ENCODE measurements at regions not wholly inside any gene's neighbourhood (a gene's known extent, or its start where the extent isn't known, plus 50 kb on each side); places are given as distances from the start of the nearest gene placed in this dataset.

DNA sequence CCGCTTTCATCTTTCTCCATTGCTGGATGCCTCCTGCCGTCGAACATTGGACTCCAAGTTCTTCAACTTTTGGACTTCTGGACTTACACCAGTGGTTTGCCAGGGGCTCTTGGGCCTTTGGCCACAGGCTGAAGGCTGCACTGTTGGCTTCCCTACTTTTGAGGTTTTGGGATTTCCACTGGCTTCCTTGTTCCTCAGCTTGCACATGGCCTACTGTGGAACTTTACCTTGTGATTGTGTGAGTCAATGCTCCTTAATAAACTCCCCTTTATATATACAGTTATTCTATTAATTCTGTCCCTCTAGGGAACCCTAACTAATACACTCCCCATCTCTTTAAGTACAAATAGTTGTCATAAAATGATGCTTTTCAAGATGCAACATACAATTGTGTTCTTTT lies 595.3 kb downstream of the ARAP2 start:
- Mint-ChIP-seq H3K27me3 (no peaks in the 10 kb centered on the region), H3K9me3 (no peaks in the 10 kb centered on the region), H3K36me3 (ENCODE audit: insufficient read depth) (no peaks in the 10 kb centered on the region), H3K4me1 (no peaks in the 10 kb centered on the region), H3K27ac (ENCODE audit: low read depth) (no peak overlapping the region), H3K4me3 (no peak overlapping the region)
- DNase-seq (ENCODE audit: low spot score in 2 of 2) (no peak), ATAC-seq (replicated peaks; ENCODE audit: extremely low read depth, poor library complexity, severe bottlenecking) (no peak)

DNA sequence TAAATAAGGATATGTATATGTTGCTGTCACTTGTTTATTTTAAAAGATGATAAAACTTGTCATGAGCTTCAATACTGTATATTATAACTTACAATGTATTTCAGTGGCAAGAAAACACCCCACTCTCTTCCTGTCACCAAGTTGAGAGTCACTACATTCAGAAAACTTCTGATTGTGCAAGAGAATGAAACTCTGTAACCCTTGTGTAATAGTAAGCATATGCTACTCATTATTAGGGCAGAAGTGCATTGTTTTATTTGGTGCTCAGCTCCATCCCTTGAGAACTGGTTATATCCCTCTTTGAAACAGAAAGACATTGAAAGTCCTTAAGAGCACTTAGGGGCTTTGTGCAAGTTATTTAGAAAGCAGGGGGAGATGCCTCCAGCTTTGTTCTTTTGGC lies 594.5 kb downstream of the ARAP2 start:
- Mint-ChIP-seq H3K36me3 (ENCODE audit: insufficient read depth) (no peaks in the 10 kb centered on the region), H3K4me1 (no peaks in the 10 kb centered on the region), H3K27ac (ENCODE audit: low read depth) (no peak overlapping the region), H3K9me3 (no peaks in the 10 kb centered on the region), H3K27me3 (no peaks in the 10 kb centered on the region), H3K4me3 (no peak overlapping the region)
- no peak for DNase-seq (ENCODE audit: low spot score in 2 of 2)
- no peak for ATAC-seq (replicated peaks; ENCODE audit: extremely low read depth, poor library complexity, severe bottlenecking)

- ATAC-seq (replicated peaks; ENCODE audit: extremely low read depth, poor library complexity, severe bottlenecking) = no peak
- no peak overlapping the region for H3K4me3 Mint-ChIP-seq
- no peak for DNase-seq (ENCODE audit: low spot score in 2 of 2)
- H3K36me3 Mint-ChIP-seq (ENCODE audit: insufficient read depth) = no peaks in the 10 kb centered on the region
- no peaks in the 10 kb centered on the region for H3K27me3 Mint-ChIP-seq
- no peaks in the 10 kb centered on the region for H3K9me3 Mint-ChIP-seq
- H3K4me1 Mint-ChIP-seq = no peaks in the 10 kb centered on the region
- no peak overlapping the region for H3K27ac Mint-ChIP-seq (ENCODE audit: low read depth)
Observed at GRCh38 chr4:35652197-35652596, 592.1 kb downstream of the ARAP2 start.

- no peaks in the 10 kb centered on the region for H3K36me3 Mint-ChIP-seq (ENCODE audit: insufficient read depth)
- no peaks in the 10 kb centered on the region for H3K9me3 Mint-ChIP-seq
- H3K27me3 Mint-ChIP-seq = no peaks in the 10 kb centered on the region
- DNase-seq (ENCODE audit: low spot score in 2 of 2) (no peak), ATAC-seq (replicated peaks; ENCODE audit: extremely low read depth, poor library complexity, severe bottlenecking) (no peak)
- no peak overlapping the region for H3K4me3 Mint-ChIP-seq
- H3K27ac Mint-ChIP-seq (ENCODE audit: low read depth) = no peak overlapping the region
- H3K4me1 Mint-ChIP-seq = no peaks in the 10 kb centered on the region
Observed at GRCh38 chr4:35653451-35653850, 590.9 kb downstream of the ARAP2 start.

DNA sequence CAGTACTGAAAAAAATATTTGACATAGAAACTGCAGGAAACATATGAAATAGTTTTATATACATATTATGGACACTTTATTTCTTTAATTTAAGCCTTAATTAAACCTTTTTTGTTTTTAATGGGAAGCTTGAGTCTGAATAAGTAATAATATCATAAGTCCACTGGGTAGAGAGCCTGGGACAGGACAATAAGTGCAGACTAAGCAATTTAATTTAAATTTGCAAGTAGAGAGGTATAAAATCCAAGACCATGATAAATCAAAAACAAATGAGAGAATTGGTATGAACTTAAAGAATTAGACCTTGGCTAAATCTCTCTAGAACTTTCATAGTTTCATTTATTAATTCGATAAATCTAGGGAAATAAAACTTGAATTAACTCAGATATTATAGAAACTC lies 571.2 kb downstream of the ARAP2 start:
- DNase-seq (ENCODE audit: low spot score in 2 of 2) = no peak
- ATAC-seq (replicated peaks; ENCODE audit: extremely low read depth, poor library complexity, severe bottlenecking) = no peak
- Mint-ChIP-seq H3K4me3 (no peak overlapping the region), H3K36me3 (ENCODE audit: insufficient read depth) (no peaks in the 10 kb centered on the region), H3K27ac (ENCODE audit: low read depth) (no peak overlapping the region), H3K9me3 (no peaks in the 10 kb centered on the region), H3K4me1 (no peaks in the 10 kb centered on the region), H3K27me3 (no peaks in the 10 kb centered on the region)

GRCh38 chr4:35684755-35685154 lies 559.6 kb downstream of the ARAP2 start:
- Mint-ChIP-seq H3K36me3 (ENCODE audit: insufficient read depth) (no peaks in the 10 kb centered on the region), H3K27ac (ENCODE audit: low read depth) (no peak overlapping the region), H3K4me3 (no peak overlapping the region), H3K27me3 (no peaks in the 10 kb centered on the region), H3K4me1 (no peaks in the 10 kb centered on the region), H3K9me3 (peaks cover 4% of the 10 kb centered on the region)
- no peak for DNase-seq (ENCODE audit: low spot score in 2 of 2)
- ATAC-seq (replicated peaks; ENCODE audit: extremely low read depth, poor library complexity, severe bottlenecking) = no peak

DNA sequence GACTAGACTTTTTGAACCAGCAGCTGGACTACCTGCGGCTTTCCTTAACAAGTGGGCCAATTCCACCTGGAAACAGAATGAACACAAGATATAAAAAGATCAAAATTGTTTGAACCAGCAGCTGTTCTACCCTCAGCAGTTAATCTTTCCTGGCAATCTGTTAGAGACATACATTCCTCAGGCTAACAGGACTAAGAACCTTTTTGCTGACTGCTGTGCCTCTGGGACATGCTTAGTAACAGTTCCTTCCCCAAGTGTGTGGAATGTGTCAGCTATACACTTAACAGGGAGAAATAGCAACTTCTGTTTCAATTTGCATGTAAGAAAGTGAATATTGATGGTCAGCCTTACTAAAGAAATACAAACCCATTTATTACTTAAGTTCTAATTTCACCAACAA lies 554.4 kb downstream of the ARAP2 start:
- no peaks in the 10 kb centered on the region for H3K4me1 Mint-ChIP-seq
- no peaks in the 10 kb centered on the region for H3K27me3 Mint-ChIP-seq
- ATAC-seq (replicated peaks; ENCODE audit: extremely low read depth, poor library complexity, severe bottlenecking) (no peak), DNase-seq (ENCODE audit: low spot score in 2 of 2) (no peak)
- H3K27ac Mint-ChIP-seq (ENCODE audit: low read depth) = no peak overlapping the region
- no peaks in the 10 kb centered on the region for H3K36me3 Mint-ChIP-seq (ENCODE audit: insufficient read depth)
- H3K4me3 Mint-ChIP-seq = no peak overlapping the region
- H3K9me3 Mint-ChIP-seq = no peaks in the 10 kb centered on the region

- no peak for DNase-seq (ENCODE audit: low spot score in 2 of 2)
- no peak for ATAC-seq (replicated peaks; ENCODE audit: extremely low read depth, poor library complexity, severe bottlenecking)
- no peaks in the 10 kb centered on the region for H3K4me1 Mint-ChIP-seq
Observed at GRCh38 chr4:35690271-35690670, 554.0 kb downstream of the ARAP2 start.

DNA sequence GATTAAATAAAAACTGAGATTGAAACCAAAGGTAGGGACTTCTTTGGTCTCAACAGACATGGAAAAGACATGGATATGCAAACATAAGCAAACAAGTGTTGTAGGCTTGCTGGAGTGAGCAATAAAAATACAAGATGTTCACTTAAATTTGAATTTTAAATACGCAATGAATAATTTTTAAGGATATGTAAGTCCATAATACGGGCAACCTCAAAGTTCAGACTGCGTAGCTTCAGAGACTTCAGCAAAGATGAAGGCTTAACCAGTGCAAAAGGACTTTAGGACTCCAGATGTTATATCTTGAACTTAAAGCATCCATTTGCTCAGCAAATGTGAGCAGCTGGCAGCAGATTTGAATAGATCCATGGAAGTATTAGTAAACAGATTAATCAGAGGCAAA lies 549.3 kb downstream of the ARAP2 start:
- ATAC-seq (replicated peaks; ENCODE audit: extremely low read depth, poor library complexity, severe bottlenecking) (no peak), DNase-seq (ENCODE audit: low spot score in 2 of 2) (no peak)
- H3K27me3 Mint-ChIP-seq = no peaks in the 10 kb centered on the region
- H3K36me3 Mint-ChIP-seq (ENCODE audit: insufficient read depth) = no peaks in the 10 kb centered on the region
- no peaks in the 10 kb centered on the region for H3K4me1 Mint-ChIP-seq
- no peaks in the 10 kb centered on the region for H3K9me3 Mint-ChIP-seq
- no peak overlapping the region for H3K27ac Mint-ChIP-seq (ENCODE audit: low read depth)
- H3K4me3 Mint-ChIP-seq = no peak overlapping the region

More at GRCh38 chr4:35690271-35690670, 554.0 kb downstream of the ARAP2 start:
- Mint-ChIP-seq H3K36me3 (ENCODE audit: insufficient read depth) (no peaks in the 10 kb centered on the region), H3K4me3 (no peak overlapping the region), H3K27ac (ENCODE audit: low read depth) (no peak overlapping the region), H3K27me3 (no peaks in the 10 kb centered on the region), H3K9me3 (no peaks in the 10 kb centered on the region)

GRCh38 chr4:35695421-35695820 lies 548.9 kb downstream of the ARAP2 start:
- H3K4me3 Mint-ChIP-seq = no peak overlapping the region
- H3K4me1 Mint-ChIP-seq = no peaks in the 10 kb centered on the region
- ATAC-seq (replicated peaks; ENCODE audit: extremely low read depth, poor library complexity, severe bottlenecking) (no peak), DNase-seq (ENCODE audit: low spot score in 2 of 2) (no peak)
- no peaks in the 10 kb centered on the region for H3K27me3 Mint-ChIP-seq
- H3K36me3 Mint-ChIP-seq (ENCODE audit: insufficient read depth) = no peaks in the 10 kb centered on the region
- no peak overlapping the region for H3K27ac Mint-ChIP-seq (ENCODE audit: low read depth)
- no peaks in the 10 kb centered on the region for H3K9me3 Mint-ChIP-seq

DNA sequence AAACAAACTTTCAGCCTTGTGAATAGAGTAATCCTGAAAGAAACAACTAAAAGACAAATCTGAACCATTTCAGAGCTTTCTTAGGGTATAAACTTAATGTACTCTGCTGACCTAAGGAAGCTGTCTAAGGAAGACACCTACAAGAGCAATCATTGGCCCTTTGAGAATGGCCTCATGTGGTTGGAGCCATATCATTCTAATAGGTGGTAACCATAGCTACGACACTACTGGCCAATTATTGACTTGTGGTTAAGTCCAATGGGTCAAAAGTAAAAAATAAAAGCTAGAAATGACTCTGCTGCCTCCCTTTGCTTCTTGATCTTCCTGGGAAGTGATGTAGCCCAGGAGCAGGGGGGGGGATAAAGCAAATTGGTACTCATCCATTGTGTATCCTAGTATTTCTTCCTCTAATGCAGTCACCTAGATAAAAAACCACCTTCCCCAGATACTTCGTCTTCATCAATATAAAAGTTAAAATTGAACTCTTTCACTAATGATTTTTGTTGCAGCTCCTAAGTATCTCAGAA lies 547.0 kb downstream of the ARAP2 start:
- DNase-seq (ENCODE audit: low spot score in 2 of 2) (no peak), ATAC-seq (replicated peaks; ENCODE audit: extremely low read depth, poor library complexity, severe bottlenecking) (no peak)
- Mint-ChIP-seq H3K27ac (ENCODE audit: low read depth) (no peak overlapping the region), H3K9me3 (no peaks in the 10 kb centered on the region), H3K4me1 (no peaks in the 10 kb centered on the region), H3K36me3 (ENCODE audit: insufficient read depth) (no peaks in the 10 kb centered on the region), H3K4me3 (no peak overlapping the region), H3K27me3 (no peaks in the 10 kb centered on the region)

- Mint-ChIP-seq H3K4me1 (no peaks in the 10 kb centered on the region), H3K4me3 (no peak overlapping the region), H3K9me3 (no peaks in the 10 kb centered on the region), H3K27ac (ENCODE audit: low read depth) (no peak overlapping the region), H3K36me3 (ENCODE audit: insufficient read depth) (no peaks in the 10 kb centered on the region), H3K27me3 (no peaks in the 10 kb centered on the region)
- DNase-seq (ENCODE audit: low spot score in 2 of 2) (no peak), ATAC-seq (replicated peaks; ENCODE audit: extremely low read depth, poor library complexity, severe bottlenecking) (no peak)
Observed at GRCh38 chr4:35700663-35701062, 543.7 kb downstream of the ARAP2 start.

GRCh38 chr4:35709080-35709479 lies 535.2 kb downstream of the ARAP2 start:
- no peak for ATAC-seq (replicated peaks; ENCODE audit: extremely low read depth, poor library complexity, severe bottlenecking)
- Mint-ChIP-seq H3K27ac (ENCODE audit: low read depth) (no peak overlapping the region), H3K36me3 (ENCODE audit: insufficient read depth) (no peaks in the 10 kb centered on the region), H3K4me3 (no peak overlapping the region), H3K4me1 (no peaks in the 10 kb centered on the region), H3K27me3 (no peaks in the 10 kb centered on the region), H3K9me3 (peaks cover 18% of the 10 kb centered on the region)
- no peak for DNase-seq (ENCODE audit: low spot score in 2 of 2)

DNA sequence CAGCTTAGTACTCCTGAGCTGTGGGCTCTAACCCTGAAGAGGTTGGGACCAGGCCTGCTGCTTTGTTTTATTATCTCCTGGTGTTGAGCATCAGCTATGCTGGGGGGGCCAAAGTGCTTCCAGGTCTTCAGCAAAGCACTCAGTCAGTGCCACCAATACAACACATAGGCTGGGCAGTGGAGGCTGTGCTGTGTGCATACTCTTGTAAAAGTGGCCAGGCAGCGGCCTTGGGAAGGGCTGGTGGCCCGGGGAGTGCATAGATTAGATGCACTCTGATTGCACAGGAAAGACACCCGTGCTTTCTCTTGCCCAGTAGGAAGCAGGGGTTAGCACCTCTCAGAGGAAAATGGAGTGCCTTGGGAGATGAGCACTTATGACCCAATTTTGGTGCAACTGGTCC lies 534.0 kb downstream of the ARAP2 start:
- Mint-ChIP-seq H3K4me1 (no peaks in the 10 kb centered on the region), H3K27ac (ENCODE audit: low read depth) (no peak overlapping the region), H3K4me3 (no peak overlapping the region), H3K27me3 (no peaks in the 10 kb centered on the region), H3K36me3 (ENCODE audit: insufficient read depth) (no peaks in the 10 kb centered on the region), H3K9me3 (peaks cover 24% of the 10 kb centered on the region)
- ATAC-seq (replicated peaks; ENCODE audit: extremely low read depth, poor library complexity, severe bottlenecking) (no peak), DNase-seq (ENCODE audit: low spot score in 2 of 2) (no peak)
